ENCODE measurements at regions not wholly inside any gene's neighbourhood (a gene's known extent, or its start where the extent isn't known, plus 50 kb on each side); places are given as distances from the start of the nearest gene placed in this dataset.

DNA sequence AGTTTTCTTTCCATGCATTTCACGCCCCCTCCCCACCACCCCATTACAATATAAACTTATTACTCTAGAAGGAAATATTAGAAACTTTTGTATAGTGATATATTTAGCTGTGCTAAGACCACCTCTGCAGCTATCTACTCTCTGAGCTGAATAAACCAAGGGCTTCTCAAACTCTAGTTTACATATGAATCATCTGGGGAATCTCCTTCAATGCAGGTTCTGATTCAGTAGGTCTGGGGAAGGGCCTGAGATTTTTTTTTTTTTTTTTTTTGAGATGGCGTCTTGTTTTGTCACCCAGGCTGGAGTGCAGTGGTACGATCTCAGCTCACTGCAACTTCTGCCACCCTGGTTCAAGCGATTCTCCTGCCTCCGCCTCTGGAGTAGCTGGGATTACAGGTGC lies 67.6 kb upstream of the PRKG1 start:
- H3K4me3 ChIP-seq (ENCODE audit: extremely low read depth in 1 of 4, insufficient read depth in 2 of 4, low read depth in 3 of 4, low read length in 4 of 4) = no peak overlapping the region
- H4K5ac ChIP-seq (ENCODE audit: insufficient read length, low read depth, low read length) = no peak overlapping the region
- no peak overlapping the region for H2AFZ ChIP-seq (ENCODE audit: low read length)
- H3K36me3 ChIP-seq (ENCODE audit: control insufficient read depth in 2 of 4, insufficient read depth in 4 of 4, low read length in 3 of 4) = no peaks in the 10 kb centered on the region
- H3K27ac ChIP-seq (ENCODE audit: low read depth, low read length) = no peak overlapping the region
- no peak overlapping the region for H3K18ac ChIP-seq (ENCODE audit: extremely low read depth, low read length)
- no peaks in the 10 kb centered on the region for H3K79me2 ChIP-seq (ENCODE audit: control insufficient read depth in 1 of 2, insufficient read depth in 2 of 2, low read length in 2 of 2)
- H3K4ac ChIP-seq (replicated peaks; ENCODE audit: insufficient read length, low read depth, low read length) = no peak overlapping the region
- H3K27me3 ChIP-seq (replicated peaks in 1 of 4; ENCODE audit: control insufficient read depth in 3 of 4, extremely low read depth in 1 of 4, insufficient read depth in 3 of 4, low read length in 3 of 4) = no peaks in the 10 kb centered on the region
- H4K20me1 ChIP-seq (replicated peaks in 1 of 2; ENCODE audit: control insufficient read depth in 1 of 2, insufficient read depth in 2 of 2, low read length in 2 of 2) = no peaks in the 10 kb centered on the region
- H2AK5ac ChIP-seq (ENCODE audit: low read depth, low read length) = no peak overlapping the region
- no peak overlapping the region for H3K23ac ChIP-seq (ENCODE audit: insufficient read length)
- no peak overlapping the region for H2BK5ac ChIP-seq (ENCODE audit: low read depth, low read length)
- ChIA-PET CTCF (ENCODE audit: partially characterized antibody) (interaction anchor here (0.6 to 2.5 kb wide), 15 partner anchors 9 to 1209 kb away, joined by 3 to 12 read pairs (median 3); no protein-coding TSS in a partner anchor), POLR2A (ENCODE audit: partially characterized antibody) (interaction anchor here (0.6 to 0.7 kb wide), 2 partner anchors 966 to 1011 kb away, joined by 4 read pairs; no protein-coding TSS in a partner anchor)
- H4K8ac ChIP-seq (ENCODE audit: extremely low read depth, insufficient read depth, low read length) = no peak overlapping the region
- no peak for FAIRE-seq
- H2BK120ac ChIP-seq (replicated peaks; ENCODE audit: low read depth, low read length) = no peak overlapping the region
- no peak overlapping the region for H3K14ac ChIP-seq (ENCODE audit: insufficient read length)
- H3K4me1 ChIP-seq (replicated peaks in 1 of 4; ENCODE audit: control insufficient read depth in 3 of 4, insufficient read depth in 4 of 4, low read length in 3 of 4) = peaks cover 0 to 5% (median 4%) of the 10 kb centered on the region in 4 experiments; a peak in 3 of 7 replicates
- no peaks in the 10 kb centered on the region for H3K9me3 ChIP-seq (ENCODE audit: insufficient read depth in 2 of 2, low read depth in 1 of 2, low read length in 1 of 2)
- H3K4me2 ChIP-seq (ENCODE audit: insufficient read depth in 1 of 2, low read depth in 2 of 2, low read length in 2 of 2) = peak overlapping the region in 1 of 2 experiments; percentile 3; a peak in 1 of 4 replicates
- H2BK12ac ChIP-seq (ENCODE audit: low read depth, low read length) = no peak overlapping the region
- H2BK20ac ChIP-seq (ENCODE audit: low read length) = no peak overlapping the region
- no peak for DNase-seq (ENCODE audit: low read depth in 1 of 2, low spot score in 2 of 2)
- no peak overlapping the region for H2BK15ac ChIP-seq (ENCODE audit: low read length)
- no peak overlapping the region for H3K56ac ChIP-seq (replicated peaks; ENCODE audit: insufficient read length, low read depth, low read length)
- no peaks in the 10 kb centered on the region for H3K23me2 ChIP-seq (ENCODE audit: low read depth, low read length)
- no peaks in the 10 kb centered on the region for H3K79me1 ChIP-seq (ENCODE audit: low read depth, low read length)
- no peak overlapping the region for H3K9ac ChIP-seq (replicated peaks in 1 of 4; ENCODE audit: extremely low read depth in 1 of 4, low read depth in 3 of 4, low read length in 3 of 4)
- 75 to 100% methylated on average over 1 to 3 of the region's 5 CpGs for WGBS, 2 experiments (ENCODE audit: extremely low coverage in 1 of 2, insufficient coverage in 1 of 2, insufficient read length in 1 of 2, insufficient replicate concordance in 2 of 2, low coverage in 1 of 2, low lambda C conversion rate in 2 of 2, missing lambda C conversion rate in 1 of 2)
- no peak overlapping the region for H4K91ac ChIP-seq (replicated peaks; ENCODE audit: insufficient read length, low read length)
- TF ChIP-seq KDM4A (IDR thresholded peaks at IDR 0.05; ENCODE audit: low read depth, low read length, severe bottlenecking) (no peak), SP2 (IDR thresholded peaks at IDR 0.05; ENCODE audit: low read length) (no peak), NRF1 (IDR thresholded peaks at IDR 0.05; ENCODE audit: low read depth, low read length) (no peak), PHF8 (conservative IDR thresholded peaks at IDR 0.05; ENCODE audit: low read depth, low read length) (no peak), SP4 (IDR thresholded peaks at IDR 0.05; ENCODE audit: low read length) (no peak), BRCA1 (IDR thresholded peaks at IDR 0.05; ENCODE audit: low read depth, low read length) (no peak), GTF2F1 (IDR thresholded peaks at IDR 0.05; ENCODE audit: borderline replicate concordance, low read depth, low read length) (no peak), E2F6 (IDR thresholded peaks at IDR 0.05) (no peak), NANOG (IDR thresholded peaks at IDR 0.05; ENCODE audit: insufficient read depth, low read depth, low read length, poor library complexity, severe bottlenecking) (no peak), TEAD4 (IDR thresholded peaks at IDR 0.05; ENCODE audit: low read depth, low read length) (no peak), RBBP5 (IDR thresholded peaks at IDR 0.05; ENCODE audit: borderline replicate concordance, low read depth, low read length) (no peak), RNF2 (IDR thresholded peaks at IDR 0.05; ENCODE audit: borderline replicate concordance, low read depth, low read length, missing control alignments, poor library complexity, severe bottlenecking) (no peak), BACH1 (IDR thresholded peaks at IDR 0.05; ENCODE audit: low read length) (no peak), JUND (IDR thresholded peaks at IDR 0.05; ENCODE audit: low read length) (no peak)

Measured in H1 (cell line).